Loucy (cell line): ENCODE measurements at regions not wholly inside any gene's neighbourhood (a gene's known extent, or its start where the extent isn't known, plus 50 kb on each side); places are given as distances from the start of the nearest gene placed in this dataset.

Experiments used
- H2AFZ ChIP-seq: fragments of 200-600 bp; sonication (generic); 2 replicates; pipeline ENCODE4 v1.6.0; 2016; ENCODE audit warnings: antibody characterized with exemption, mild to moderate bottlenecking, low read length, moderate library complexity
- H3F3A ChIP-seq: fragments of 200-600 bp; 2 replicates; pipeline ENCODE4 v1.6.0; 2016; ENCODE audit warnings: antibody characterized with exemption, low read depth, mild to moderate bottlenecking
- H3K27me3 ChIP-seq: fragments of 200-600 bp; sonication (generic); 2 replicates; pipeline ENCODE4 v1.6.1; 2014; ENCODE audit warnings: low read length, mild to moderate bottlenecking; ENCODE audit not compliant: insufficient read depth, poor library complexity, severe bottlenecking
- H3K36me3 ChIP-seq: fragments of 200-600 bp; sonication (generic); 2 replicates; pipeline ENCODE4 v1.6.1; 2016; ENCODE audit warnings: low read length; ENCODE audit not compliant: insufficient read depth
- H3K4me1 ChIP-seq: fragments of 200-600 bp; sonication (generic); 2 replicates; pipeline ENCODE4 v1.5.1; 2014; ENCODE audit warnings: low read length, mild to moderate bottlenecking; ENCODE audit not compliant: insufficient read depth, poor library complexity, severe bottlenecking
- H3K4me2 ChIP-seq: fragments of 200-600 bp; sonication (generic); 2 replicates; pipeline ENCODE4 v1.6.0; 2014; ENCODE audit warnings: antibody characterized with exemption, low read length, low read depth, mild to moderate bottlenecking; ENCODE audit not compliant: poor library complexity, severe bottlenecking
- H3K4me3 ChIP-seq: fragments of 200-600 bp; sonication (generic); 2 replicates; pipeline ENCODE4 v1.5.1; 2014; ENCODE audit warnings: low read length, mild to moderate bottlenecking, mixed read lengths; ENCODE audit not compliant: poor library complexity, severe bottlenecking
- H3K79me2 ChIP-seq: fragments of 200-600 bp; sonication (generic); 2 replicates; pipeline ENCODE4 v1.6.1; 2014; ENCODE audit warnings: low read length; ENCODE audit not compliant: insufficient read depth
- H3K9ac ChIP-seq: fragments of 200-600 bp; sonication (generic); 2 replicates; pipeline ENCODE4 v1.6.0; 2014; ENCODE audit warnings: mild to moderate bottlenecking, low read depth, low read length, moderate library complexity; ENCODE audit not compliant: poor library complexity, severe bottlenecking
- H3K9me2 ChIP-seq: fragments of 200-600 bp; sonication (generic); replicated peaks from 2 replicates; pipeline ENCODE4 v1.6.1; 2016; ENCODE audit warnings: low read depth, low read length, mixed read lengths
- H3K9me3 ChIP-seq: fragments of 200-600 bp; sonication (generic); 2 replicates; pipeline ENCODE4 v1.6.1; 2014; ENCODE audit warnings: mild to moderate bottlenecking, antibody characterized with exemption, low read length, low read depth; ENCODE audit not compliant: insufficient read depth
- H4K20me1 ChIP-seq: fragments of 200-600 bp; sonication (generic); 2 replicates; pipeline ENCODE4 v1.6.0; 2014; ENCODE audit warnings: antibody characterized with exemption, low read length, mild to moderate bottlenecking; ENCODE audit not compliant: insufficient read depth, poor library complexity, severe bottlenecking
- EZH2phosphoT487 ChIP-seq: fragments of 200-600 bp; IDR thresholded peaks from 2 replicates; pipeline ENCODE4 v1.6.1; 2018; ENCODE audit warnings: antibody characterized with exemption, mild to moderate bottlenecking, moderate library complexity, borderline replicate concordance
- TF ChIP-seq, protein P1 (sequence below): fragments of 200-600 bp; sonication (generic); conservative IDR thresholded peaks from 2 replicates; pipeline ENCODE4 v1.5.1; 2014; ENCODE audit warnings: mild to moderate bottlenecking, antibody characterized with exemption, low read length

DNA sequence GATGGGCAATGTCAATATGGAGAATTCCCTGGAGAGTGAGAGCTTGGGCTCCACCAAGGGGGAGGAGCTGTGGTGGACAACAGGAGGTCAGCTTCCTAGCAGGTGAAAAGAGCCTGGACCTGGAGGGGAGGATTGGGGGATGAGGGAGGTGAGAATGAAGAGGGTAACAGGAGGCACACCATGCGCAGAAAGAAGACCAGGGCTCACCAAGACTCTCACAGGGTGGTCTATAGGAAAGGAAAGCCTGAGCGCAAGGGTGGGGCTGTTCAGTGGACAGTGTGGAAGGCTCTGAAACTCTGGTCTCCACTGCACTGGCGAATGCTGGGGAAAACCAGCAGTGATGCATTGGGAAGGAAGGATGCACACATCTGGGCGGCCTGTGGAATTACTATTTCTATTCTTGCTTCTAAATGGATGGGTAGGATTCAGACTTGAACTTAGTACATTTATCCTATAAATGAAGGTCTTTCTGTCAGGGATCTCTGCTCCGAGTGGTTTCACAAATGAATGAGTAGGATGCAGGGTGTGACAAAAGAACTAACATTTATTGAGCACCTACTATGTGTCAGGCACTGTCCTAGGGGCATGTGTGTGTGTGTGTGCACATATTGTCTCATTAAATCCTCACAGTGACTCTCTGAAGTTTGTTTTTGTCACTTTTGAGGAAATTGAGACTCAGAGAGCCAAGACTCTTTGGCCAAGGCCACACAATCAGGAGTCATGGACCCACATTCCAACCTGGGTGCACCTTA is 152.7 kb downstream of the CD83 start:
- Histone ChIP-seq H3K4me1 (peaks cover 69% of the 10 kb centered on the region), H3K27me3 (no peaks in the 10 kb centered on the region), H3K4me3 (no peak overlapping the region), H3K79me2 (no peaks in the 10 kb centered on the region), H3K36me3 (no peaks in the 10 kb centered on the region), H4K20me1 (no peaks in the 10 kb centered on the region), H2AFZ (no peak overlapping the region), H3K9me2 (no peaks in the 10 kb centered on the region), H3K4me2 (peak overlapping the region; percentile 31), H3K9ac (peak overlapping the region; percentile 65), H3K9me3 (peaks cover 9% of the 10 kb centered on the region; the same call in 1 of the 2 replicates), H3F3A (0 out of 2 replicates have a peak, but pooled peaks cover 4% of the 10 kb centered on the region)
- no peak for TF ChIP-seq EZH2phosphoT487
- TF ChIP-seq, protein P1, sequence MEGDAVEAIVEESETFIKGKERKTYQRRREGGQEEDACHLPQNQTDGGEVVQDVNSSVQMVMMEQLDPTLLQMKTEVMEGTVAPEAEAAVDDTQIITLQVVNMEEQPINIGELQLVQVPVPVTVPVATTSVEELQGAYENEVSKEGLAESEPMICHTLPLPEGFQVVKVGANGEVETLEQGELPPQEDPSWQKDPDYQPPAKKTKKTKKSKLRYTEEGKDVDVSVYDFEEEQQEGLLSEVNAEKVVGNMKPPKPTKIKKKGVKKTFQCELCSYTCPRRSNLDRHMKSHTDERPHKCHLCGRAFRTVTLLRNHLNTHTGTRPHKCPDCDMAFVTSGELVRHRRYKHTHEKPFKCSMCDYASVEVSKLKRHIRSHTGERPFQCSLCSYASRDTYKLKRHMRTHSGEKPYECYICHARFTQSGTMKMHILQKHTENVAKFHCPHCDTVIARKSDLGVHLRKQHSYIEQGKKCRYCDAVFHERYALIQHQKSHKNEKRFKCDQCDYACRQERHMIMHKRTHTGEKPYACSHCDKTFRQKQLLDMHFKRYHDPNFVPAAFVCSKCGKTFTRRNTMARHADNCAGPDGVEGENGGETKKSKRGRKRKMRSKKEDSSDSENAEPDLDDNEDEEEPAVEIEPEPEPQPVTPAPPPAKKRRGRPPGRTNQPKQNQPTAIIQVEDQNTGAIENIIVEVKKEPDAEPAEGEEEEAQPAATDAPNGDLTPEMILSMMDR: no peak

DNA sequence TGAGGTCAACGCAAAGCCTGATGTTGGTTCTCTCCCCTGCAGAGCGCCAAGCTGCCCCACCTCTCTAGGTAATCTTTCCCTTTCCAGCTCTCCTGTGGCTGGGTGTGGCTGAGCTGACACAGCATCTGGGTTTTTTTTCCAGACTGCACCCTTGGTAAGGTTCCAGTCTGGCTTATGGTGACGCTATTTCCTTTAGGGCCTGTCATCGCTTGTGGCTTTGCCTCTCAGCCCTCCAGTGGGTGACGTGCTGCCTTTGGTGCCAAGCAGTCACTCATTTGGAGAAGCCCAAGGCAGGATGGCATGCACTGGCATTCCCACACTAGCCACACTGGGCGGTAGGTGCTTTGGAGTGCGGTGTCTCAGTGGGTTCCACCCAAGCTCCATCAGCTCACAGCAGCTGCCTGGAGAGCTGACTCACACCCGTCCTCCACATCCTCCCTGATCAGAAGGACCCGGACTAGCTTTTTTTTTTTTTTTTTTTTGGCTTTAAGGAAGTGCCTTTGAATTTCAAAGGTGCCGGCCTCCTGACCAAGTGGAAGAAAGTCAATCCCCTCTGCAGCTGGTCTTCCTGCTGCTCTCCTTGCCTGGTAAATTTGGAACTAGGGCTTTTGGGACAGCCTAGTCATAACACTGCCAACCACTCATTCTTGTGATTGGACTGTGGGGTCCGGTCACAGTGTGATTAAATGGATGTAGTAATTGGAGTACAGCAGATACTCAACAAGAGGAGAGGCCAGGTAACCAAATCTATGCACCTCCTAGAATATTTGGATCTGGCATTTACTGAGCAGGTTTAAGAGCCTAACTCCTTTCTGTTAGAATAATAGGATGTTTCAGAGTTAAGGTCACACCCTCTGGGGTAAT is 153.6 kb downstream of the CD83 start:
- H3K79me2 ChIP-seq: no peaks in the 10 kb centered on the region

More for the DNA sequence above, 153.6 kb downstream of the CD83 start:
- H3K9ac ChIP-seq: peak overlapping the region; percentile 65
- H4K20me1 ChIP-seq: no peaks in the 10 kb centered on the region
- TF ChIP-seq, protein P1: no peak
- TF ChIP-seq EZH2phosphoT487: no peak
- H2AFZ ChIP-seq: no peak overlapping the region
- H3K9me3 ChIP-seq: peaks cover 9% of the 10 kb centered on the region; the same call in 1 of the 2 replicates
- peaks cover 6% of the 10 kb centered on the region; the same call in 1 of the 2 replicates for H3F3A ChIP-seq
- H3K4me1 ChIP-seq: peaks cover 69% of the 10 kb centered on the region
- H3K4me2 ChIP-seq: no peak overlapping the region
- H3K9me2 ChIP-seq: no peaks in the 10 kb centered on the region
- no peaks in the 10 kb centered on the region for H3K36me3 ChIP-seq
- no peaks in the 10 kb centered on the region for H3K27me3 ChIP-seq
- H3K4me3 ChIP-seq: no peak overlapping the region
